Skin of body (tissue), 1 donor: ENCODE measurements at regions not wholly inside any gene's neighbourhood (a gene's known extent, or its start where the extent isn't known, plus 50 kb on each side); places are given as distances from the start of the nearest gene placed in this dataset.
"Not testable (repeated sequence)": the region's sequence is repeated elsewhere in the genome, so short reads cannot be mapped to it uniquely, and the experiment has no call there.

Experiments used
- DNase-seq: peaks from one replicate; lab custom pipeline; 2025; lab: John Stamatoyannopoulos, UW

DNA sequence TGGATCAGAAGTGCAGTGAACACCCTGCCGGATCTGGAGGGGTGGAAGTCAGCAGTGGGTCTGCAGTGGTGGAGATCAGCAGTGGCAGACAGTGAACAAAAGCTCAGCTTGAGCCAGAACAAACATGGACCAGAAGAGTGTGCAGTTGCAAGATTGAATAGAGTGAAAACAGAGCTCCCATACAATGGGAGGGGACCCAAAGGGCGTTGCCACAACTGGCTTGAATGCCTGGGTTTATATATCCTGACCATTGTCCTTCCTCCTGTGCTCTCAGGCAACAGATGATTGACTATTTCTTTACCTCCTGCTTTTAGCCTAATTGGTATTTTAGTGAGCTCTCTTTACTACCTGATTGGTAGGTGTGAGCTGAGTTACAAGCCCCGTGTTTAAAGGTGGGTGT, 522.1 kb downstream of the TMEM135 start:
- not testable (repeated sequence) for DNase-seq

DNA sequence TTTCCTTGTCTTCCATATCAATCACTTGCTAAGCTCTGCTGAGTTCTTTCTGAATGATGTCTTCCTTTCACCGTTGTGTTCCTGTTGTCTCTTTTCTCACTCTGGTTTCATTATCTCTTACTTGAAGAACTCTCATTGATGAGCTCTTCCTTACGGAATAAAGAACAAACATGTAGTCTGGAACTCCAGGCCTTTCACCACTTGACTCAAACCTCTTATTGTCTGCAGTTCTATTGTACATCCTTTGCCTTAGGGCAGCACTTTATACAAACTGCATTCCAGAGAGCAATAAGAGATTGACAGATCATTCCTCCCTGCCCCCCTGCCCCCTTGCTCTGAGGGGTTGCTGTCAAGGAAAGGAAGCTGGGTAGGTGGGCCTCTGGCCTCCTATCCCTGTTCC, 517.4 kb downstream of the TMEM135 start:
- DNase-seq: no peak

DNA sequence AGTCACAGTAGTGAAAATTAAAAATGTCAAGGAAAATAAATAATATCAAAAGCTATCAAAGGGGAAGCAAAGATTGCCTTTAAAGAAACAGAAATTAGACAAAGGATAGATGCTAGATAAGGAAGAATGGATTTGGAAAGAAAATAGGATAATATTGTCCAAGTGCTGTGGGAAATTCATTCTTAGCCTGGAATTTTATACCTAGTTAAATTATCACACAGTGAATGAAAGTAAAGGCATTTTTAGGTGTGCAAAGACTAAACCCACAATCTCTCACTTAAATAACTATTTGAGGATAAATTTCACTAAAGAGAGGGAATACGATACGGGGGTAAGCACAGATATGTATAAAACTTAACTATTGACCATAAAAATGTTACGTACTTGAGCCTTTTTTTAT, 511.1 kb downstream of the TMEM135 start:
- no peak for DNase-seq

DNA sequence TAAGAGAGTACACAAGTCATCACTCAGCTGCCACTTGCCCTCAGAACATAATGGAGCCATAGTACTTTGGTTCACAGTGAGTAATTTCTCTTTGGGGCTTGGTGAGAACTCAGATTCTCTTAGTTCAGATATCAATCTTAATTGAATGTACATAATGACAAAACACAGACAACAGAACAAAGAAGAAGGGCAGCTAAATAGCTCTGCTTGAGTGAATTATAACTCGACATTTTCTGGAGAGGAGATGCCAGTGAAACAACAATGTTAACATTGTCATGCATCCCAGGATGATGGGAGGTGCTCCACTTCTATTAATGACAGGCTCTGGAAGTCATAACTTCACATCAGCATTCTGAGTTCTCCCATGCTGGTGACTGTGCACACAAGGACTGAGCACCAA, 508.1 kb downstream of the TMEM135 start:
- DNase-seq: no peak

DNA sequence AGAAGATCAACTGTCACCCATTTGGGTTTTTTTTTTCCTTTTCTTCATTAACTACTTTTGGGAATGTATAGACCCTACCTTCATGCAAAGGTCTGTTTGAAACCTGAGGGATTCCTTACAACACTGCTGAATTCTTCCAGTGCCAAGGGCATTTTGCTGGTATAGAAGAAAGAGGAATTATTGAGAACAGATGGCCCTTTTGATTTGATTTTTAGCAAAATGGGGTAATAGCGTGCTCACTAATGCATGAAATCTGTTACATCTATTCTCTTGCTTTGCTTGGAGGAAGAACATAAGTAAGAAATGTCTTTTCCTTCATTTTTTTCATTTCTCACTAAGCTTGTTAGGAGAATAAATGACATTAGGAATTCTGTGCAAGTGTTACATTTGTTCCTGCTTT, 501.9 kb downstream of the TMEM135 start:
- no peak for DNase-seq

DNA sequence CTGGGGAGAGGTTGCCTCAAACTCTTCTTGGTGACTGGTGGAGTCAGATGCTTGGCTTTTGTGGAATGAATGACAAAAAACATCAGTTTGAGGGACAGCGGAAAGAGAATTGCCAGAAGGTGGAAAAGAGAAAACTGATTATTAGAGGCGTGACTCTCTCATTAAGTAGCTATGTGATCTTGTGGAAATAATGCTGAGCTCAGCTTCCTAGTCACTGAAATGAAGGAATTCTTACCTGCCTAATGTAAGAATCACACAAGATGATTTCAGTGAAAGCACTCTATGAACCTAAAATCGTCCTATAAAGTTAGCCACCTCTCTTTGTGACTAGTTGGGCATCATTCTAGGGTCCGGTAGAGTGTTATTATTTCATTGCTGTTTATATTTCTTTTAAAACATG, 498.8 kb downstream of the TMEM135 start:
- no peak for DNase-seq

DNA sequence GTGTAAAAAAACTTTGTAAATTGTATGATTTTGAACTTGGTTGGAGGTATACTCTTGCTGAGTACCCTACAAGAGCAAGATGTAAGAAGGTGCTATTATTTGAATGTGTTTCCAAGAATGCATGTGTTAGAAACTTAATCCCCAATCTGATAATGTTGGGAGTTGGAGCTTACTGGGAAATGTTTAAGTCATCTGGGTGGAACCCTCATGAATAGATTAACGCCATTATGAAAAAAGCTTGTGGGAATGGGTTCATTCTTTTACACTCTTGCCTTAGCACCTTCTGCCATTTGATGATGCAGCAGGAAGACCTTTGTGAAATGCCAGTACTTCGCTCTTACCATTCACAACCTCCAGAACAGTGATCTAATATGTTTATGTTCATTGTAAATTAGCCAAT, 498.3 kb downstream of the TMEM135 start:
- DNase-seq: no peak

DNA sequence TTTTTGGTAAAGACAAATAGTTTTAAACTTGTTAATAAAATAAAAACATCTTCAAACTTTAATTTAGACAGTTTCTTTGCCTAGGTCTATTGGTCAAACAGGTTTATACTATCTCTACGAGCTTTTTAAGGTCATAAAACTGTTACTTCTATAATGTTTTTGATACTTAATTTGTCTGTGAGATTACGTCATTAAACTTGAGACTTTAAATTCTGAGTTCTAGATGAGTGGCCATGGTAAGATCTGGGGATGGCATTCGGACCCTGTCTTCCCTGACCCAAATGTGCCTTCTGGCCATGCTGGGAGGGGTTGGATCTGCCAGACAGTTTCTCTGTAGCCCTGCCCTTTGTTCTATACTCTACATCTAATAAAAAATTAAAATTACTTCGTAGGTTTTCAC, 497.8 kb downstream of the TMEM135 start:
- DNase-seq: no peak

DNA sequence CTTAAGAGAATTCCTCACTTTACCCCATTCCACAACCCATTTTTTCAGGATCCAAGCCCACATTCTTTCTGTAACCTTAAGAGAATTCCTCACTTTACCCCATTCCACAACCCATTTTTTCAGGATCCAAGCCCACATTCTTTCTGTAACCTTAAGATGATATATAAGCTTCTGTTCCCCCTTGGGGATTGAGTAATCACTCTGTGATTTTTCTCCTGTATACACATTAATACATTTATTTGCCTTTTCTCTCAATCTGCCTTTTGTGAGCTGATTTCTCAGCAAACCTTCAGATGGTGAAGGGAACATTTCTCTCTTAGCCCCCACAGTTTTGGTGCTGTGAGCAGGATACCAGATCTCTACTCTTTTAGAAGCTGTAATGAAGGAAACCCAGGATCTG, 494.1 kb downstream of the TMEM135 start:
- DNase-seq: not testable (repeated sequence)

DNA sequence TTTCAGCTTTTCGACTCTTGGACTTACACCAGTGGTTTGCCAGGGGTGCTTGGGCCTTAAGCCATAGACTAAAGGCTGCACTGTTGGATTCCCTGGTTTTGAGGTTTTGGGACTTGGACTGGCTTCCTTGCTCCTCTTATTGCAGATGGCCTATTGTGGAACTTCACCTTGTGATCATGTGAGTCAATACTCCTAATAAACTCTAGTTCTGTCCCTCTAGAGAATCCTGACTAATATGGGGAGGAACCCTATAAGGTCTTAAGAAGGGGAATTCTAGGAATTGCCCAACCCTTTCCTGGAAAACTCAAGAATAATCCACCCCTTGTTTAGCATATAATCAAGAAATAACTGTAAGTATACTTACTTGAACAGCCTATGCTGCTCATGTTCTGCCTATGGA, 491.8 kb downstream of the TMEM135 start:
- no peak for DNase-seq

DNA sequence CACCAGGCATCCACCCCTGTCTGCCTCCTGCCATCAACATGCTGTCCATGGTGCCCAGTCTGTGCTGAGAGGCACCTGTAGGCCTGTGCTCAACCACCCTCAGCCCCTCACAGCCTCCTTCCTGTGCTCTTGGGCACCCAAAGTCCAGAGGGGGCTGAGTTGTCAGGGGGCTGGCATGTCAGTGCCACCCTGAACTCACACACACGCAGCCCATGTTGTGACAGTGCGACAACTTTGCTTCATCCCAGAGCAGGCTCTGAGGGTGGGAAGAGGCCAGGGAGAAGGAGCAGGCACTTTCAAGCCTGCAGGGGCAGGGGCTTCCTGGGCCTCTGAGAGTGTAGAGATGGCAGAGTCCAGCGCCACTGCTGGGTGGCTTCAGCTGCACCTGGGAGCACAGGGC, 491.0 kb downstream of the TMEM135 start:
- no peak for DNase-seq

DNA sequence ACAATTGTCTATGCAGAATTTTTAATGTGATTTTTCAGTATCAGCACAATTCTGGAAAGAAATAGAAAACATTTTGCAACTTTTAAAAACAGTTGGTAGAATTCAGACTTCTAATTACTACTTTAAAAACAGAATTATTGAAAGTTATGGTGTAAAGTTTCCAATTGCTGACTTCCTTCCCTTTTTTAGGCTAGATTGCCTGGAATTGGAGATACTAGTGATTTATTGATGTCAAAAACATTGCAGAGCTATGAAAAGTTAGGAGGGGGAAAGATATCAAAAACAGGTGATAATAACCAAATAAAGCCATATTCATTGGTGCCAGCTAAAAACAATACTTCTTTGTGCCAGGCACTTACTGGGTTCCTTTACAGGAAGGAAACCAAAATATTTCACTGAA, 485.5 kb downstream of the TMEM135 start:
- DNase-seq: no peak

DNA sequence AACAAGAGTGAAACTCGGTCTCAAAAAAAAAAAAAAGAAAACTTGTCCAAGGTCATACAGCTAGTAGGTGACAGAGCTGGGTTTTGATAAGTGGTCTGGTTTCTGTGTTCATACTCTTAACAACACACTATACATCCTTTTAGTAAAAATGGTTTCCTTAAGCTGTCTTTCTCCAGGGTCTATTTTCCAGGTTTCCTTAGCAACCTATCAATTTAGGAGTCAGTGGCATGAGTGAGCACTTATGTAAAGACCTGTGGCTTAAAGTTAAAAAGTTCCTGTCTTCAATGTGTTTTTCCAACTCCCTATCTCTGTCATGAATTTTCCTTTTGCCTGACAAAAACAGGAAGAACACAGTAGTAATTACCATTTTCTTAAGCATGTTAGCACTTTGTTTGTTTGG, 480.5 kb downstream of the TMEM135 start:
- DNase-seq: no peak

DNA sequence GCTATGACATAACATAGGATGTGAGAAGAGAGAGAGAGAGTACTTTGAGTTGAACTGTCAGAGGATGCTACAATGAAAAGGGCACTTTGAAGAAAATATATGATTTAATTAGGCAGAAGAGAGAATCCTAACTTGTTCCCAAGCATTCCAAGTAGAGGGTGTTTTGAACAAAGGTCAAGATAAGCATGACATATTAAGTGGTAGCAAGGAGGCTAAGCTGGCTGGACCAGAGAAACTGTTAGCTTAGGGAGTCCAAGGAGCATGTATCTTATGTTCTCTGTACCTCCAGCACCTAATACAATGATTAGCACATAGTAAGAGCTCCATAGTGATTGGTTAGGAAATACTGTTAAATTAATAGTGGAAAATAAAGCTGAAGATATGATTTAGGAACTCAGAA, 479.6 kb downstream of the TMEM135 start:
- DNase-seq: no peak

DNA sequence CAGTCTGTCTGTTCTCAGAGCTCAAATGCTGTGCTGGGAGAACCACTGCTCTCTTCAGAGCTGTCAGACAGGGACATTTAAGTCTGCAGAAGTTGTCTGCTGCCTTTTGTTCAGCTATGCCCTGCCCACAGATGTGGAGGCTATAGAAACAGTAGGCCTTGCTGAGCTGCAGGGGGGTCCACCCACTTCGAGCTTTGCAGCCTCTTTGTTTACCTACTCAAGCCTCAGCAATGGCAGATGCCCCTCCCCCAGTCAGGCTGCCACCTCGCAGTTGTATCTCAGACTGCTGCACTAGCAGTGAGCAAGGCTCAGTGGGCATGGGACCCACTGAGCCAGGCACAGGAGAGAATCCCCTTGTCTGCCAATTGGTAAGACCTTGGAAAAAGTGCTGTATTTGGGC, 470.0 kb downstream of the TMEM135 start:
- DNase-seq: not testable (repeated sequence)

DNA sequence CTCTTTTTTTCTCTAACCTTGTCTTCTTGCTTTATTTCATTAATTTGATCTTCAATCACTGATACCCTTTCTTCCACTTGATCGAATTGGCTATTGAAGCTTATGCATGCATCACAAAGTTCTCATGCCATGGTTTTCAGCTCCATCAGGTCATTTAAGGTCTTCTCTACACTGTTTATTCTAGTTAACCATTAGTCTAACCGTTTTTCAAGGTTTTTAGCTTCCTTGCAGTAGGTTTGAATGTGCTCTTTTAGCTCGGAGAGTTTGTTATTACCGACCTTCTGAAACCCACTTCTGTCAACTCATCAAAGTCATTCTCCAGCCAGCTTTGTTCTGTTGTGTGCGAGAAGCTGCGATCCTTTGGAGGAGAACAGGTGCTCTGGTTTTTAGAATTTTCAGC, 469.2 kb downstream of the TMEM135 start:
- not testable (repeated sequence) for DNase-seq

DNA sequence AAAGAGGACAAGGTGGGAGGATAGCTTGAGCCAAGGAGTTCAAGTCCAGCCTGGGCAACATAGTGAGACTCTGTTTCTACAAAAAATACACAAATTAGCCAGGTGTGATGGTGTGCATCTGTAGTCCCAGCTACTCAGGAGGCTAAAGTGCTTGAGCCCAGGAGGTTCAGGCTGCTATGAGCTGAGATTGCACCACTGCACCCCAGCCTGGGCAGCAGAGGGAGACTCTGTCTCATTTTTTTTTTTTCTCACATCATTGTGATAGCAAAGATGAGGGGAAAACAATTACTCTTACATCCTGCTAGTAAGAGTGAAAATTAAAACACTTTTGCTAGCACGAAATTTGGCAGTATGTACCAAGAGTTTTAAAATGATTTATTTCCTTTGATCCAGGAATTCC, 463.7 kb downstream of the TMEM135 start:
- no peak for DNase-seq

DNA sequence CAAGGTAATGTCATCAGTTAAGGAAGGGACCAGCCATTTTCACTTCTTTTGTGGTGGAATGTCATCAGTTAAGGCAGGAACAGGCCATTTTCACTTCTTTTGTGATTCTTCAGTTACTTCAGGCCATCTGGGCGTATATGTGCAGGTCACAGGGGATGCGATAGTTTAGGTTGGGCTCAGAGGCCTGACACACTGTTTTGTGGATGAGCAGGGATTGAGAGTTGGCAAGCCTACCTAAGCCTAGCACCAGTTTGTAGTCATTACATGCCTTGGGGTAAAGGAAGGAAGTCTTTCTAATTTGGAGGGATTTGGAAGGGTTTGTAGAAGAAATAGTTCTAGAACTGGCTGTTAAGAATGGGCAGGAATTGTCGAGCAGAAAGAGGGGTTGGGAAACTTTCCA, 457.2 kb downstream of the TMEM135 start:
- not testable (repeated sequence) for DNase-seq

DNA sequence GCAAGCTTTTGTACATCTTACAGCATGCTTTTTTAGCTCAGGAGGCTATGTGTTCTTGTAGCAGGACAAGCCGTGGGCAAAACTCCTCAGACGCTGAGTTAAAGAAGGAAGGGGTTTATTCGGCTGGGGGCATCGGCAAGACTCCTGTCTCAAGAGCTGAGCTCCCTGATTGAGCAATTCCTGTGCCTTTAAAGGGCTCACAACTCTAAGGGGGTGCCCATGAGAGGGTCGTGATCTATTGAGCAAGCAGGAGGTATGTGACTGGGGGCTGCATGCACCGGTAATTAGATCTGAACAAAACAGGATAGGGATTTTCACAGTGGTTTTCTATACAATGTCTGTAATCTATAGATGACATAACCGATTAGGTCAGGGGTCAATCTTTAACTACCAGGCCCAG, 456.3 kb downstream of the TMEM135 start:
- not testable (repeated sequence) for DNase-seq

DNA sequence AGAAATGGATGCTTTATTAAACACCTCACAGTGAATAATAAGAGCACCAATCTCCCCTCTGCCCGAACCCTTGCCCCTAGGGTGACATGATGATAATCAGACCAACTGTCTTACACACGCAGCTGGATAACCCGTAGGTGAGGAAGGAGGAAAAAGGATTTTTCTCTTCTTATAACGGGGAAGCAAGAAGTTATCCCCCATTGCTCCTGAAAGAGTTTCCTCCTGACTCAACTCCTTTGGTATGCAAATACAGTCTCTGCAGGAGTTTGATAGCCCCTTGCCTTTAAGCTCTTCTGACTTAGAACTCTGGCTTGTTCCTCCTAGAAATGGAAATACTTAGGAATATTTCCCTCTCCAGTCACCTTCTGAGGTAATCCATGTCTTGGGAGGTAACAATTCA, 455.8 kb downstream of the TMEM135 start:
- no peak for DNase-seq

DNA sequence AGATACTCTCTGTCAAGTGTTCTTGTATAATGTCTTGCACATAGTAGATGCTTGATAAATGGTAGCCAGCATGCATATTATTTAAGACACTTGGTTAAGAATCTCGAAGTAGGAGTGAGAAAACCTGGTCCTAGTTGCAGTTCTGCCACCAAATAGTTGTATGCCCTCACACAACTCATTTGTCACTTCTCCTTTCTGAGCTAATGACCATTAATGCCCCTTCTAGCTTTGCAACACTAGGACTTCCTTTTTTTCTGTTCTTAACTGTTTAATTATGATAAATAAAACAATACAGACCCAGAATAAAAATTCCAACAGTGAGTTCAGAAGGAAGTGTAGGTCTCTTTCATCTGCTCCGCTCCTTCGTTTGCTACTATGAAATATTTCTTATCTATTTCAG, 453.6 kb downstream of the TMEM135 start:
- no peak for DNase-seq

DNA sequence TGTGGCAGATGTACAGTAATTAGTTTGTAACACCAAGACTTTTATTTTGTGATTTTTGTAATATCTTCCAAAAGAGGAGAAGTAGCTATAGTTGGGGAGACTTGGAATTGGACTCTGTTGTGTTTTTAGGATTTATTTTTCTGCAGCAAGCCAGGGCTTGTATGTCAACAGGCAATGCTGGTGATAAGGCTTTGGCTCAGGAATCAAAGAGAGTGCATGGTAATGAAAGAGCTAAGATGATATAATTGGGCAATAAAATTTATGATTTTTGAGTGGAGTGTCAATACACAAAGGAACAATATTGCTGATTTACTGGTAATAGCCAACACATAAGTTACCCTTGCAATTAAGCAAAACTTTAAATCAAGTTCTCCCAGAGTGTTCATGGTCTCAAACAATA, 452.9 kb downstream of the TMEM135 start:
- DNase-seq: no peak

DNA sequence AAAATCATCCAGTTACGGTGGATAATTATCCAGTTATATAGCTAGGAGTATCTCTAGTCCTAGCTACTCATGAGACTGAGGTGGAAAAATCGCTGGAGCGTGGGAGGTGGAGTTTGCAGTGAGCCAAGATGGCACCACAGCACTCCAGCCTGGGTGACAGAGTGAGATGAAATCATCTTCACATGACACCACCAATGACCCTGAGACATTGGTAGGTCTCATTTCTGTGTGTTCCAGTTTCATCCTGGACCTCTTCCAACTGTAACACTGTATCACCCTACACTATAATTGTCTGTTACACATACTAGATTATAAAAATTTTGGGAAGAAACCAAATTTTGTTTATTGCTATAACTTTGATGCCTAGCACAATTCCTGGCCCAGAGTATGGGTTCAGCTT, 446.8 kb downstream of the TMEM135 start:
- no peak for DNase-seq

DNA sequence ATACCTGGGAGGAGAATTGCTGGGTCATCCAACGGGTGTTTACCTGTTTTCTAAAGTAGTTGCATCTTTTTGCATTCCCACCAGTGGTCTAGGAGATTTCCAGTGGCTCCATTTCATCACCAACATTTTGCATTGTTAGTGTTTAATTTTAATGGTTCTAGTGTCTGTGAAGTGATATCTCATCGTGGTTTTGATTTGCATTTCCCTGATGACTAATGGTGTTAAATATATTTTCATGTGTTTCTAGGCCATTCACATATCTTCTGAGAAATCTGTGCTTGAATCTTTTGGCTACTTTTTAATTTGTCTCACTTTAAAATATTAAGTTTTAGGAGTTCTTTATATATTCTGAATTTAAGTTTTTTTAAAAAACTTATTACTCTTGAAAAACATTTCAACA, 439.6 kb downstream of the TMEM135 start:
- DNase-seq: no peak

DNA sequence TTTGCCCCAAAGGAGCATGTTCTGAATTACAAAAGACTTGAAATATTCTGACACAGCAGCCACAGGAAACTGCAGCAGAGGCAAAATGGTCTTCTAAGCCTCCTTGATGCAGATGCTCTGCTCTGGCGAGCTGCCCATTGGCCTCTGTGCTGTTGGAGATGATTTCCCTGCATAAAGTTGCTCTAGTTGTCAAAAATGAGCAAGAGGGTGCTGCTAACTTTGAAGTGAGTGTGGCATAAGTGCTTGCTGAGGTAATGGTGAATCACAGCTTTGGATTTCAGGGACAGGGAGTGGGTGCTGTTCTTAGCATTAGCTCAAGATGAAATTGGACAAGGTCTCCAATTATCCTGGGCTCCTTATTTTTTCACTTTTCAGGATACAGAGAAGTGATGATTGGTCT, 435.4 kb downstream of the TMEM135 start:
- DNase-seq: no peak
